GM23338 (cell line): ENCODE measurements at regions not wholly inside any gene's neighbourhood (a gene's known extent, or its start where the extent isn't known, plus 50 kb on each side); places are given as distances from the start of the nearest gene placed in this dataset.

Experiments used
- ATAC-seq: fragments of 200-7000 bp; cut with Tn5 transposase; 3 replicates; pipeline ENCODE4 v1.9.1; 2020
- DNase-seq: peaks from one replicate; pipeline ENCODE4 v3.0.0-alpha.2; 2015; ENCODE audit warnings: low spot score
- H2AFZ ChIP-seq: fragments of 200-600 bp; sonication (generic); 2 replicates; pipeline ENCODE4 v1.8.0; 2016; ENCODE audit warnings: antibody characterized with exemption, mild to moderate bottlenecking, moderate library complexity
- H3F3A ChIP-seq: fragments of 200-600 bp; sonication (generic); replicated peaks from 2 replicates; pipeline ENCODE4 v1.8.0; 2017; ENCODE audit warnings: antibody characterized with exemption, mixed run types, low read depth
- H3K27ac ChIP-seq: fragments of 200-600 bp; sonication (generic); 2 replicates; pipeline ENCODE4 v1.6.1; 2016; ENCODE audit warnings: low read depth
- H3K27me3 ChIP-seq: fragments of 200-600 bp; sonication (generic); 2 replicates; pipeline ENCODE4 v1.8.0; 2016; ENCODE audit warnings: mild to moderate bottlenecking, mixed run types, moderate library complexity; ENCODE audit not compliant: insufficient read depth
- H3K36me3 ChIP-seq: fragments of 200-600 bp; sonication (generic); 2 replicates; pipeline ENCODE4 v1.8.0; 2016; ENCODE audit warnings: mild to moderate bottlenecking; ENCODE audit not compliant: insufficient read depth
- H3K4me1 ChIP-seq: fragments of 200-600 bp; sonication (generic); 2 replicates; pipeline ENCODE4 v1.8.0; 2016; ENCODE audit warnings: mild to moderate bottlenecking, moderate library complexity; ENCODE audit not compliant: insufficient read depth
- H3K4me2 ChIP-seq: fragments of 200-600 bp; sonication (generic); 2 replicates; pipeline ENCODE4 v1.7.1; 2017; ENCODE audit warnings: mixed run types
- H3K4me3 ChIP-seq: fragments of 200-600 bp; sonication (generic); 2 replicates; pipeline ENCODE4 v1.6.1; 2016; ENCODE audit warnings: mixed run types
- H3K79me2 ChIP-seq: fragments of 200-600 bp; sonication (generic); replicated peaks from 2 replicates; pipeline ENCODE4 v1.8.0; 2017; ENCODE audit warnings: mild to moderate bottlenecking; ENCODE audit not compliant: insufficient read depth
- H3K9me2 ChIP-seq: fragments of 200-600 bp; sonication (generic); 2 replicates; pipeline ENCODE4 v1.8.0; 2017; ENCODE audit not compliant: insufficient read depth
- H4K20me1 ChIP-seq: fragments of 200-600 bp; sonication (generic); replicated peaks from 2 replicates; pipeline ENCODE4 v1.8.0; 2017; ENCODE audit warnings: mild to moderate bottlenecking; ENCODE audit not compliant: insufficient read depth
- H3K27ac Mint-ChIP-seq: 2 replicates; pipeline ENCODE4 v1.8.0; 2020; ENCODE audit warnings: inconsistent platforms, mild to moderate bottlenecking, moderate library complexity, mixed read lengths
- H3K27me3 Mint-ChIP-seq: 3 replicates; pipeline ENCODE4 v1.8.0; 2022; ENCODE audit warnings: low read depth, mild to moderate bottlenecking, moderate library complexity, mixed read lengths, inconsistent platforms; ENCODE audit not compliant: insufficient read depth, poor library complexity
- H3K36me3 Mint-ChIP-seq: 3 replicates; pipeline ENCODE4 v1.8.0; 2021; ENCODE audit warnings: low read depth, mild to moderate bottlenecking, inconsistent platforms, moderate library complexity, mixed read lengths
- H3K4me1 Mint-ChIP-seq: 3 replicates; pipeline ENCODE4 v1.8.0; 2020; ENCODE audit warnings: mild to moderate bottlenecking, inconsistent platforms, mixed read lengths
- H3K4me3 Mint-ChIP-seq: 3 replicates; pipeline ENCODE4 v1.8.0; 2021; ENCODE audit warnings: moderate library complexity, mild to moderate bottlenecking, inconsistent platforms, mixed read lengths
- H3K9me3 Mint-ChIP-seq: 3 replicates; pipeline ENCODE4 v1.8.0; 2020; ENCODE audit warnings: moderate library complexity, mild to moderate bottlenecking, inconsistent platforms, mixed read lengths
- CREB1 ChIP-seq: fragments of 250-450 bp; sonication (Bioruptor Pico); IDR thresholded peaks from 2 replicates; pipeline ENCODE4 v1.5.0; 2020; ENCODE audit warnings: low read depth, mild to moderate bottlenecking, moderate library complexity
- EZH2 ChIP-seq: fragments of 200-600 bp; sonication (generic); IDR thresholded peaks from one replicate; pipeline ENCODE4 v1.8.0; 2017; ENCODE audit warnings: antibody characterized with exemption, mild to moderate bottlenecking, low read depth; ENCODE audit not compliant: unreplicated experiment
- EZH2phosphoT487 ChIP-seq: fragments of 200-600 bp; sonication (generic); IDR thresholded peaks from one replicate; pipeline ENCODE4 v1.8.1; 2018; ENCODE audit warnings: antibody characterized with exemption; ENCODE audit not compliant: unreplicated experiment
- JUNB ChIP-seq: IDR thresholded peaks from one replicate; pipeline ENCODE4 v1.6.1; 2016; ENCODE audit warnings: antibody characterized with exemption; ENCODE audit not compliant: unreplicated experiment
- NANOG ChIP-seq: IDR thresholded peaks from 2 replicates; pipeline ENCODE4 v1.6.1; 2016; ENCODE audit warnings: antibody characterized with exemption, borderline replicate concordance
- POLR2AphosphoS5 ChIP-seq: IDR thresholded peaks from 2 replicates; pipeline ENCODE4 v1.6.1; 2016; ENCODE audit warnings: antibody characterized with exemption, low read depth
- STAT1 ChIP-seq: IDR thresholded peaks from one replicate; pipeline ENCODE4 v1.6.1; 2016; ENCODE audit warnings: antibody characterized with exemption; ENCODE audit not compliant: unreplicated experiment
- ZNF114 ChIP-seq: fragments of 250-450 bp; sonication (Bioruptor Pico); IDR thresholded peaks from 2 replicates; pipeline ENCODE4 v1.5.0; 2020; ENCODE audit warnings: mild to moderate bottlenecking, moderate library complexity
- ZNF331 ChIP-seq: fragments of 250-450 bp; sonication (Bioruptor Pico); IDR thresholded peaks from 2 replicates; pipeline ENCODE4 v1.5.0; 2020; ENCODE audit warnings: low read depth, mild to moderate bottlenecking, moderate library complexity
- TF ChIP-seq, protein P1 (sequence below): IDR thresholded peaks from 2 replicates; pipeline ENCODE4 v1.6.1; 2016; ENCODE audit warnings: antibody characterized with exemption
- TF ChIP-seq, protein P2 (sequence below): IDR thresholded peaks from one replicate; pipeline ENCODE4 v1.6.1; 2018; ENCODE audit warnings: antibody characterized with exemption; ENCODE audit not compliant: unreplicated experiment
- TF ChIP-seq, protein P3 (sequence below), 2 experiments: fragments of 200-600 bp in 1 of 2; sonication (generic) in 1 of 2; conservative IDR thresholded peaks; 2 replicates each; pipeline versions ENCODE4 v1.5.1 to v1.6.1; 2016 to 2017; ENCODE audit warnings: antibody characterized with exemption in 2 of 2, low read depth in 2 of 2, mild to moderate bottlenecking in 2 of 2, moderate library complexity in 1 of 2
- TF ChIP-seq, protein P4 (sequence below): fragments of 250-450 bp; sonication (Bioruptor Pico); IDR thresholded peaks from 2 replicates; pipeline ENCODE4 v1.5.0; 2020; ENCODE audit warnings: mild to moderate bottlenecking, moderate library complexity

DNA sequence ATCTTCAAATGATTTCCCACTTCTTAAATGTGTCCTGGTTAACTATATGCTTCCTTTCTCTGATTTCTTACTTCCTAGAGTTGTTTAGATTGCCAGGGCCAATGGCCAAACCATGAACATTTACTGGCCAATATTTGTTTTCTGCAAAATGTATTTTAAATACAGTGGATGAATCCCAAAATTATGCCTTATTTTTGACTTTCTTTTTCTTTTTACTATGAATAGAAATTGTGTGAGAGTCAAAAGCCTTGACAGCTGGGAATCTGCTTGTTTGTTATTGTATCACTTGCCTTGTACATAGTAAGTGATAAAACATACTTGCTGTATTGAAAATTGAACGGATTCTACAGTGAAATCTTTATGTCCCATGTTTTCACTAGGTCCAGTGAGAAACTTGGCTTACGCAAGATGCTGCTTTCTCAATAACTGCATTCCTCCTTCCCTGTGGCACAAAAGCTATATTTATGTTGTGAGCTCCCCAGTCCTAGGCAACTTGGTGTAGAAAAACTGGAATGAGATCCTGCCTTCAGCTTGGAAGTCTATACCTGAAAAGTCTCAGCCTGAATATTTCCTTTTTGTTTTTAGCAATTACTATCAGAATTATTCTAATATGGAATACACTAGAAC lies 295.2 kb downstream of the EPHA7 start:
- H3K4me3 ChIP-seq, result no peak overlapping the region
- Mint-ChIP-seq H3K4me1 (peaks cover 41% of the 10 kb centered on the region), H3K4me3 (no peak overlapping the region)

More for the DNA sequence above, 295.2 kb downstream of the EPHA7 start:
- Mint-ChIP-seq H3K27ac (no peak overlapping the region), H3K9me3 (no peaks in the 10 kb centered on the region), H3K27me3 (peaks cover 2% of the 10 kb centered on the region), H3K36me3 (no peaks in the 10 kb centered on the region)
- ATAC-seq (no peak), DNase-seq (no peak)
- peak overlapping the region; percentile 41; the same call in 1 of the 2 replicates for H3K4me2 ChIP-seq
- H3K9me2 ChIP-seq, result peaks cover 4% of the 10 kb centered on the region; the same call in 1 of the 2 replicates
- H3K36me3 ChIP-seq, result no peaks in the 10 kb centered on the region
- H3K4me1 ChIP-seq, result peaks cover 54% of the 10 kb centered on the region
- no peaks in the 10 kb centered on the region for H4K20me1 ChIP-seq
- no peak for TF ChIP-seq NANOG
- TF ChIP-seq, protein P1, sequence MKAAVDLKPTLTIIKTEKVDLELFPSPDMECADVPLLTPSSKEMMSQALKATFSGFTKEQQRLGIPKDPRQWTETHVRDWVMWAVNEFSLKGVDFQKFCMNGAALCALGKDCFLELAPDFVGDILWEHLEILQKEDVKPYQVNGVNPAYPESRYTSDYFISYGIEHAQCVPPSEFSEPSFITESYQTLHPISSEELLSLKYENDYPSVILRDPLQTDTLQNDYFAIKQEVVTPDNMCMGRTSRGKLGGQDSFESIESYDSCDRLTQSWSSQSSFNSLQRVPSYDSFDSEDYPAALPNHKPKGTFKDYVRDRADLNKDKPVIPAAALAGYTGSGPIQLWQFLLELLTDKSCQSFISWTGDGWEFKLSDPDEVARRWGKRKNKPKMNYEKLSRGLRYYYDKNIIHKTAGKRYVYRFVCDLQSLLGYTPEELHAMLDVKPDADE, result no peak
- no peak for TF ChIP-seq EZH2phosphoT487
- no peak for TF ChIP-seq ZNF114
- TF ChIP-seq JUNB, result no peak
- TF ChIP-seq POLR2AphosphoS5, result no peak
- TF ChIP-seq, protein P2, sequence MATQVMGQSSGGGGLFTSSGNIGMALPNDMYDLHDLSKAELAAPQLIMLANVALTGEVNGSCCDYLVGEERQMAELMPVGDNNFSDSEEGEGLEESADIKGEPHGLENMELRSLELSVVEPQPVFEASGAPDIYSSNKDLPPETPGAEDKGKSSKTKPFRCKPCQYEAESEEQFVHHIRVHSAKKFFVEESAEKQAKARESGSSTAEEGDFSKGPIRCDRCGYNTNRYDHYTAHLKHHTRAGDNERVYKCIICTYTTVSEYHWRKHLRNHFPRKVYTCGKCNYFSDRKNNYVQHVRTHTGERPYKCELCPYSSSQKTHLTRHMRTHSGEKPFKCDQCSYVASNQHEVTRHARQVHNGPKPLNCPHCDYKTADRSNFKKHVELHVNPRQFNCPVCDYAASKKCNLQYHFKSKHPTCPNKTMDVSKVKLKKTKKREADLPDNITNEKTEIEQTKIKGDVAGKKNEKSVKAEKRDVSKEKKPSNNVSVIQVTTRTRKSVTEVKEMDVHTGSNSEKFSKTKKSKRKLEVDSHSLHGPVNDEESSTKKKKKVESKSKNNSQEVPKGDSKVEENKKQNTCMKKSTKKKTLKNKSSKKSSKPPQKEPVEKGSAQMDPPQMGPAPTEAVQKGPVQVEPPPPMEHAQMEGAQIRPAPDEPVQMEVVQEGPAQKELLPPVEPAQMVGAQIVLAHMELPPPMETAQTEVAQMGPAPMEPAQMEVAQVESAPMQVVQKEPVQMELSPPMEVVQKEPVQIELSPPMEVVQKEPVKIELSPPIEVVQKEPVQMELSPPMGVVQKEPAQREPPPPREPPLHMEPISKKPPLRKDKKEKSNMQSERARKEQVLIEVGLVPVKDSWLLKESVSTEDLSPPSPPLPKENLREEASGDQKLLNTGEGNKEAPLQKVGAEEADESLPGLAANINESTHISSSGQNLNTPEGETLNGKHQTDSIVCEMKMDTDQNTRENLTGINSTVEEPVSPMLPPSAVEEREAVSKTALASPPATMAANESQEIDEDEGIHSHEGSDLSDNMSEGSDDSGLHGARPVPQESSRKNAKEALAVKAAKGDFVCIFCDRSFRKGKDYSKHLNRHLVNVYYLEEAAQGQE, result no peak
- no peak for TF ChIP-seq CREB1 (CRISPR knock-in tag)
- no peak for TF ChIP-seq ZNF331 (CRISPR knock-in tag)
- TF ChIP-seq STAT1, result no peak
- TF ChIP-seq, protein P3, sequence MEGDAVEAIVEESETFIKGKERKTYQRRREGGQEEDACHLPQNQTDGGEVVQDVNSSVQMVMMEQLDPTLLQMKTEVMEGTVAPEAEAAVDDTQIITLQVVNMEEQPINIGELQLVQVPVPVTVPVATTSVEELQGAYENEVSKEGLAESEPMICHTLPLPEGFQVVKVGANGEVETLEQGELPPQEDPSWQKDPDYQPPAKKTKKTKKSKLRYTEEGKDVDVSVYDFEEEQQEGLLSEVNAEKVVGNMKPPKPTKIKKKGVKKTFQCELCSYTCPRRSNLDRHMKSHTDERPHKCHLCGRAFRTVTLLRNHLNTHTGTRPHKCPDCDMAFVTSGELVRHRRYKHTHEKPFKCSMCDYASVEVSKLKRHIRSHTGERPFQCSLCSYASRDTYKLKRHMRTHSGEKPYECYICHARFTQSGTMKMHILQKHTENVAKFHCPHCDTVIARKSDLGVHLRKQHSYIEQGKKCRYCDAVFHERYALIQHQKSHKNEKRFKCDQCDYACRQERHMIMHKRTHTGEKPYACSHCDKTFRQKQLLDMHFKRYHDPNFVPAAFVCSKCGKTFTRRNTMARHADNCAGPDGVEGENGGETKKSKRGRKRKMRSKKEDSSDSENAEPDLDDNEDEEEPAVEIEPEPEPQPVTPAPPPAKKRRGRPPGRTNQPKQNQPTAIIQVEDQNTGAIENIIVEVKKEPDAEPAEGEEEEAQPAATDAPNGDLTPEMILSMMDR (conservative IDR thresholded peaks at IDR 0.05; ENCODE audit: low read depth in 2 of 2), result no peak
- no peak for TF ChIP-seq EZH2
- TF ChIP-seq, protein P4, sequence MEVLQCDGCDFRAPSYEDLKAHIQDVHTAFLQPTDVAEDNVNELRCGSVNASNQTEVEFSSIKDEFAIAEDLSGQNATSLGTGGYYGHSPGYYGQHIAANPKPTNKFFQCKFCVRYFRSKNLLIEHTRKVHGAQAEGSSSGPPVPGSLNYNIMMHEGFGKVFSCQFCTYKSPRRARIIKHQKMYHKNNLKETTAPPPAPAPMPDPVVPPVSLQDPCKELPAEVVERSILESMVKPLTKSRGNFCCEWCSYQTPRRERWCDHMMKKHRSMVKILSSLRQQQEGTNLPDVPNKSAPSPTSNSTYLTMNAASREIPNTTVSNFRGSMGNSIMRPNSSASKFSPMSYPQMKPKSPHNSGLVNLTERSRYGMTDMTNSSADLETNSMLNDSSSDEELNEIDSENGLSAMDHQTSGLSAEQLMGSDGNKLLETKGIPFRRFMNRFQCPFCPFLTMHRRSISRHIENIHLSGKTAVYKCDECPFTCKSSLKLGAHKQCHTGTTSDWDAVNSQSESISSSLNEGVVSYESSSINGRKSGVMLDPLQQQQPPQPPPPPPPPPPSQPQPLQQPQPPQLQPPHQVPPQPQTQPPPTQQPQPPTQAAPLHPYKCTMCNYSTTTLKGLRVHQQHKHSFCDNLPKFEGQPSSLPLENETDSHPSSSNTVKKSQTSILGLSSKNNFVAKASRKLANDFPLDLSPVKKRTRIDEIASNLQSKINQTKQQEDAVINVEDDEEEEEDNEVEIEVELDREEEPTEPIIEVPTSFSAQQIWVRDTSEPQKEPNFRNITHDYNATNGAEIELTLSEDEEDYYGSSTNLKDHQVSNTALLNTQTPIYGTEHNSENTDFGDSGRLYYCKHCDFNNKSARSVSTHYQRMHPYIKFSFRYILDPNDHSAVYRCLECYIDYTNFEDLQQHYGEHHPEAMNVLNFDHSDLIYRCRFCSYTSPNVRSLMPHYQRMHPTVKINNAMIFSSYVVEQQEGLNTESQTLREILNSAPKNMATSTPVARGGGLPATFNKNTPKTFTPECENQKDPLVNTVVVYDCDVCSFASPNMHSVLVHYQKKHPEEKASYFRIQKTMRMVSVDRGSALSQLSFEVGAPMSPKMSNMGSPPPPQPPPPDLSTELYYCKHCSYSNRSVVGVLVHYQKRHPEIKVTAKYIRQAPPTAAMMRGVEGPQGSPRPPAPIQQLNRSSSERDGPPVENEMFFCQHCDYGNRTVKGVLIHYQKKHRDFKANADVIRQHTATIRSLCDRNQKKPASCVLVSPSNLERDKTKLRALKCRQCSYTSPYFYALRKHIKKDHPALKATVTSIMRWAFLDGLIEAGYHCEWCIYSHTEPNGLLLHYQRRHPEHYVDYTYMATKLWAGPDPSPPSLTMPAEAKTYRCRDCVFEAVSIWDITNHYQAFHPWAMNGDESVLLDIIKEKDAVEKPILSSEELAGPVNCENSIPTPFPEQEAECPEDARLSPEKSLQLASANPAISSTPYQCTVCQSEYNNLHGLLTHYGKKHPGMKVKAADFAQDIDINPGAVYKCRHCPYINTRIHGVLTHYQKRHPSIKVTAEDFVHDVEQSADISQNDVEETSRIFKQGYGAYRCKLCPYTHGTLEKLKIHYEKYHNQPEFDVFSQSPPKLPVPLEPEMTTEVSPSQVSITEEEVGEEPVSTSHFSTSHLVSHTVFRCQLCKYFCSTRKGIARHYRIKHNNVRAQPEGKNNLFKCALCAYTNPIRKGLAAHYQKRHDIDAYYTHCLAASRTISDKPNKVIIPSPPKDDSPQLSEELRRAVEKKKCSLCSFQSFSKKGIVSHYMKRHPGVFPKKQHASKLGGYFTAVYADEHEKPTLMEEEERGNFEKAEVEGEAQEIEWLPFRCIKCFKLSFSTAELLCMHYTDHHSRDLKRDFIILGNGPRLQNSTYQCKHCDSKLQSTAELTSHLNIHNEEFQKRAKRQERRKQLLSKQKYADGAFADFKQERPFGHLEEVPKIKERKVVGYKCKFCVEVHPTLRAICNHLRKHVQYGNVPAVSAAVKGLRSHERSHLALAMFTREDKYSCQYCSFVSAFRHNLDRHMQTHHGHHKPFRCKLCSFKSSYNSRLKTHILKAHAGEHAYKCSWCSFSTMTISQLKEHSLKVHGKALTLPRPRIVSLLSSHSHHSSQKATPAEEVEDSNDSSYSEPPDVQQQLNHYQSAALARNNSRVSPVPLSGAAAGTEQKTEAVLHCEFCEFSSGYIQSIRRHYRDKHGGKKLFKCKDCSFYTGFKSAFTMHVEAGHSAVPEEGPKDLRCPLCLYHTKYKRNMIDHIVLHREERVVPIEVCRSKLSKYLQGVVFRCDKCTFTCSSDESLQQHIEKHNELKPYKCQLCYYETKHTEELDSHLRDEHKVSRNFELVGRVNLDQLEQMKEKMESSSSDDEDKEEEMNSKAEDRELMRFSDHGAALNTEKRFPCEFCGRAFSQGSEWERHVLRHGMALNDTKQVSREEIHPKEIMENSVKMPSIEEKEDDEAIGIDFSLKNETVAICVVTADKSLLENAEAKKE (CRISPR knock-in tag), result no peak
- H3K79me2 ChIP-seq, result no peaks in the 10 kb centered on the region
- no peaks in the 10 kb centered on the region for H3F3A ChIP-seq
- no peaks in the 10 kb centered on the region for H3K27me3 ChIP-seq
- no peak overlapping the region for H2AFZ ChIP-seq
- H3K27ac ChIP-seq, result peak overlapping the region; percentile 6; the same call in 1 of the 2 replicates
